Body of pancreas (tissue), 4 donors: ENCODE measurements at regions not wholly inside any gene's neighbourhood (a gene's known extent, or its start where the extent isn't known, plus 50 kb on each side); places are given as distances from the start of the nearest gene placed in this dataset.

Experiments used
- POLR2A ChIP-seq, 3 donors: fragments of 450-650 bp; IDR thresholded peaks; one replicate each; pipeline ENCODE4 v1.6.1; 2016; ENCODE audit warnings: antibody characterized with exemption in 3 of 3, mild to moderate bottlenecking in 2 of 3
- TF ChIP-seq, protein P1 (sequence below), 7 experiments: fragments of 450-650 bp in 4 of 7; fragments of 200-600 bp in 3 of 7; sonication (generic) in 3 of 7; IDR thresholded peaks; one replicate each; pipeline ENCODE4 v1.5.1; 2016 to 2019; ENCODE audit warnings: antibody characterized with exemption in 7 of 7

DNA sequence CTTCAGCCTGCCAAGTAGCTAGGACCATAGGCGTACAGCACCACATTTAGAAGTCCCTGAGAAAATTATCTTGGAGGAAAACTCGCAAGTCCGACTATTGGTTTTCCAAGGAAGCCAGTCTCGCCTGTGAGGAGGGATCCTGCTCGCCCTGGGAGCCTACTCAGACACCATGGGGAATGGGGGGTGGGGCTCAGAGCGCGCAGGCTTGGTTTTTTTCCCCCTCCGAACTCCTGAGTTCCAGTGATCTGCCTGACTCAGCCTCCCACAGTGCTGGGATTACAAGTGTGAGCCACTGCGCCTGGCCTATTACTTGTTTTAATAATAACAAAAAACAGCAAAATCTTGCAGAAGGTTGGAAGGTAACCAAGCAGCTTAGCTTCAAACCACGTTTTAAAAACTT is 153.7 kb downstream of the OR2B2 start:
- no peak for TF ChIP-seq POLR2A (IDR thresholded peaks at IDR 0.05)
- TF ChIP-seq, protein P1, sequence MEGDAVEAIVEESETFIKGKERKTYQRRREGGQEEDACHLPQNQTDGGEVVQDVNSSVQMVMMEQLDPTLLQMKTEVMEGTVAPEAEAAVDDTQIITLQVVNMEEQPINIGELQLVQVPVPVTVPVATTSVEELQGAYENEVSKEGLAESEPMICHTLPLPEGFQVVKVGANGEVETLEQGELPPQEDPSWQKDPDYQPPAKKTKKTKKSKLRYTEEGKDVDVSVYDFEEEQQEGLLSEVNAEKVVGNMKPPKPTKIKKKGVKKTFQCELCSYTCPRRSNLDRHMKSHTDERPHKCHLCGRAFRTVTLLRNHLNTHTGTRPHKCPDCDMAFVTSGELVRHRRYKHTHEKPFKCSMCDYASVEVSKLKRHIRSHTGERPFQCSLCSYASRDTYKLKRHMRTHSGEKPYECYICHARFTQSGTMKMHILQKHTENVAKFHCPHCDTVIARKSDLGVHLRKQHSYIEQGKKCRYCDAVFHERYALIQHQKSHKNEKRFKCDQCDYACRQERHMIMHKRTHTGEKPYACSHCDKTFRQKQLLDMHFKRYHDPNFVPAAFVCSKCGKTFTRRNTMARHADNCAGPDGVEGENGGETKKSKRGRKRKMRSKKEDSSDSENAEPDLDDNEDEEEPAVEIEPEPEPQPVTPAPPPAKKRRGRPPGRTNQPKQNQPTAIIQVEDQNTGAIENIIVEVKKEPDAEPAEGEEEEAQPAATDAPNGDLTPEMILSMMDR (IDR thresholded peaks at IDR 0.05), result no peak
